ENCODE measurements at regions not wholly inside any gene's neighbourhood (a gene's known extent, or its start where the extent isn't known, plus 50 kb on each side); places are given as distances from the start of the nearest gene placed in this dataset.

DNA sequence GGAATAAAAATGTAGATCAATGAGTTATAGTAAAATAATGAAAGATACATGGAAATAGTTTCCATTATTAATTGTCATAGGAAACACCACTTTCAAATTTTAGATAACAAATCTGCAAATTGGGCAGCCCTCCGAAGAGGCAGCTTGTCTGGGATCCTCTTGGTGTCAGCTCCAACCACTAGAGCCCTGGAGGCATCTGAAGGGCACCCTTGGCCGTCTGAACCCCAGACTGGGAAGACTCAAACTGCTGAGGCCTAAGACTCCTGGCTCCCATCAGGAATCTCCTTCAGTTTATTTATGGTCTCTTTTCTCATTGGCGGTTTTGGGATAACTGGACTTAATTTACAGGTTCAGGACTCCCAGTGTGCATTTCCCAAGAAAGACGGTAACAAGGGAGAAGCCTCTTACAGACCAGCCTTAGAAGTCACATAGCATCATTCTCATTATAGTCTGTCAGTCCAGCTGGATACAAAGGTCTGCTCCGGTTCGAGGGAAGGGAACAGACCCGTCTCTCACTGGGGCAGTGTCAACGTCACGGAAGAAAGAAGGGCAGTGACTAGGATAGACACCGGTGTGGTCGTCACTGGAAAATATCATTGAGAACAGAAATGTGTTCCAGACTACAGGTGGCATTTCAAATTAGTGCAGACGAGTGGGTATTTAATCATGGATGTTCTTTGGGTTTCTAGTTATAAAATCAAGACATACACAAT lies 390.7 kb upstream of the NETO1 start:
- intact Hi-C loops (cut with DNase I): no loop called here
- Histone ChIP-seq H3K4me3 (no peak overlapping the region), H3K4me1 (no peaks in the 10 kb centered on the region), H3K27ac (no peak overlapping the region), H3K36me3 (no peaks in the 10 kb centered on the region), H3K9me3 (no peaks in the 10 kb centered on the region), H3K27me3 (ENCODE audit: low read depth) (no peaks in the 10 kb centered on the region)
- TF ChIP-seq, protein P1, sequence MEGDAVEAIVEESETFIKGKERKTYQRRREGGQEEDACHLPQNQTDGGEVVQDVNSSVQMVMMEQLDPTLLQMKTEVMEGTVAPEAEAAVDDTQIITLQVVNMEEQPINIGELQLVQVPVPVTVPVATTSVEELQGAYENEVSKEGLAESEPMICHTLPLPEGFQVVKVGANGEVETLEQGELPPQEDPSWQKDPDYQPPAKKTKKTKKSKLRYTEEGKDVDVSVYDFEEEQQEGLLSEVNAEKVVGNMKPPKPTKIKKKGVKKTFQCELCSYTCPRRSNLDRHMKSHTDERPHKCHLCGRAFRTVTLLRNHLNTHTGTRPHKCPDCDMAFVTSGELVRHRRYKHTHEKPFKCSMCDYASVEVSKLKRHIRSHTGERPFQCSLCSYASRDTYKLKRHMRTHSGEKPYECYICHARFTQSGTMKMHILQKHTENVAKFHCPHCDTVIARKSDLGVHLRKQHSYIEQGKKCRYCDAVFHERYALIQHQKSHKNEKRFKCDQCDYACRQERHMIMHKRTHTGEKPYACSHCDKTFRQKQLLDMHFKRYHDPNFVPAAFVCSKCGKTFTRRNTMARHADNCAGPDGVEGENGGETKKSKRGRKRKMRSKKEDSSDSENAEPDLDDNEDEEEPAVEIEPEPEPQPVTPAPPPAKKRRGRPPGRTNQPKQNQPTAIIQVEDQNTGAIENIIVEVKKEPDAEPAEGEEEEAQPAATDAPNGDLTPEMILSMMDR (IDR thresholded peaks at IDR 0.05): no peak
- DNase-seq: no peak
- ATAC-seq: no peak

DNA sequence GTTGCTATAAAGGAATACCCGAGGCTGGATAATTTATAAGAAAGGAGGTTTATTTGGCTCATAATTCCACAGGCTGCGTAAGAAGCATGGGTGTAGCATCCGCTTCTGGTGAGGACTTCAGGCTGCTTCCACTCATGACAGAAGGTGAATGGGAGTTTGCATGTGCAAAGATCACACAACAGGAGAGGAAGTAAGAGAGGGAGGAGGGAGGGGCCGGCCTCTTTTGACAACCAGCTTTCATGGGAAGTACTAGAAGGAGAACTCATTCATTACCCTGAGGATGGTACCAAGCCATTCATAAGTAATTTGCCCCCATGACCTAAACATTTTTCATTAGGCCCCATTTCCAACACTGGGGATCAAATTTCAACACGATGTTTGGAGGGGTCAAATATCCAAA lies 386.8 kb upstream of the NETO1 start:
- no peak for ATAC-seq
- Histone ChIP-seq H3K27me3 (ENCODE audit: low read depth) (no peaks in the 10 kb centered on the region), H3K4me3 (no peak overlapping the region), H3K4me1 (no peaks in the 10 kb centered on the region), H3K36me3 (no peaks in the 10 kb centered on the region), H3K27ac (no peak overlapping the region), H3K9me3 (no peaks in the 10 kb centered on the region)
- no peak for DNase-seq
- TF ChIP-seq, protein P1 (IDR thresholded peaks at IDR 0.05): no peak
- intact Hi-C loops (cut with DNase I): no loop called here

DNA sequence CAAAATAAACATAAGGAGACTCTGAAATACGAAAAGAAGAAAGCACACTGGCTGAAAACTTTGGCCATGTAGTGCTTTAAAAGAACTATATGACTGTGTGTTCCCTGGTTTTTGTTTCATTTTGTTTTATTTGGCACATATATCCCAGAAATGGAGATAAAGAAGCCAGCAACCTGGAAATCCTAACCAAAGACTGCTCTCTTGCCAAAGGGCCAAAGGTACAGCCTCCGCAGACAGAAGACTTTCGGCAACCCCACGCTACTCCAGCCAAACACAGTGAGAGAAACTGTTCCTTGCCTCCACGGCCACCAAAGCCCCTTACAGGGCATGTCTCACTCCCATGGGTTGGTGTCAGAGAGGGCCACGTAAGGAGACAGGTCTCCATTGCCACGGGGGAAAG lies 381.2 kb upstream of the NETO1 start:
- DNase-seq (no peak), ATAC-seq (no peak)
- Histone ChIP-seq H3K36me3 (no peaks in the 10 kb centered on the region), H3K27ac (no peak overlapping the region), H3K4me3 (no peak overlapping the region), H3K27me3 (ENCODE audit: low read depth) (no peaks in the 10 kb centered on the region), H3K9me3 (no peaks in the 10 kb centered on the region), H3K4me1 (no peaks in the 10 kb centered on the region)
- intact Hi-C loops (cut with DNase I): no loop called here
- TF ChIP-seq, protein P1 (IDR thresholded peaks at IDR 0.05): no peak

DNA sequence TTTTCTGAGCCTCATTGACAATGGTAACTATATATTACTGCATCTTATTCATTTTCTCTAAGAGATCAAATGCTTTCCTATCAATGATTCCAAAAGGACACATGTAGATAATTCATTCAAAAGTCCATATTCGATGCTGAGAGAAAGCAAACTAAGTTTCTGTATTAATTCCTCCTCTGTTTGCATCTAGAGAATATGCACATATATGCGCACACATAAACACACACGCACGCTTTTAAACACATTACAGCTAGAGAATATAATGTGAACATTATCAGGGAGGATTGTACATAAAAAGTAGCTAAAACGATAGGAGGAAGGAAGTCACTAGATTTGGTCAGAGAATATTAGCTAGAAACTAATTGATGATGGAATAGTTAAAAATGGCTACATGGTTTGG lies 379.0 kb upstream of the NETO1 start:
- no peaks in the 10 kb centered on the region for H3K9me3 ChIP-seq

DNA sequence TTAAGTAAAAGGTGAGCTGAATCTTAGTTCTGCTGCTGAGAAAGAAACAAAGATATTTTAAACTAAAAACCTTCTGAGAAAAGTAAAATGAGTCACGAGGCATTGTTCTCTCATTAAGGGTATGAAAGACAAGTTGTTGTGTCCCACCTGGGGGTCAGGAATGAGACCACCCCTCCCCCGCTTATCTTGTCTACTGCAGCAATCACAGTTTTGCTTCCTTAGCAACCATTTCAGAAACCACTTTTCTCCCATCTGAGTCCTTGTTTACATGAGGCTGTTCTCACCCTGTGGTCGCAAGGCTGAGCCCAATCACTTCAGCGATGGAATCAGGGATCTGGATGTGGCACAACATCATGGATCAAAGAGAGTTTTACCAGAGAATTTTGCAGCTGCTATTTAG lies 377.6 kb upstream of the NETO1 start:
- no peaks in the 10 kb centered on the region for H3K27me3 ChIP-seq (ENCODE audit: low read depth)
- no peaks in the 10 kb centered on the region for H3K9me3 ChIP-seq
- TF ChIP-seq, protein P1 (IDR thresholded peaks at IDR 0.05): no peak
- no peak overlapping the region for H3K4me3 ChIP-seq
- H3K27ac ChIP-seq: no peak overlapping the region
- ATAC-seq (no peak), DNase-seq (no peak)
- no peaks in the 10 kb centered on the region for H3K4me1 ChIP-seq
- intact Hi-C loops (cut with DNase I): no loop called here
- H3K36me3 ChIP-seq: no peaks in the 10 kb centered on the region

More for the DNA sequence above, 379.0 kb upstream of the NETO1 start:
- DNase-seq: no peak
- H3K4me1 ChIP-seq: no peaks in the 10 kb centered on the region
- no peaks in the 10 kb centered on the region for H3K36me3 ChIP-seq
- H3K4me3 ChIP-seq: no peak overlapping the region
- no peak for ATAC-seq
- H3K27me3 ChIP-seq (ENCODE audit: low read depth): no peaks in the 10 kb centered on the region
- intact Hi-C loops (cut with DNase I): no loop called here
- TF ChIP-seq, protein P1 (IDR thresholded peaks at IDR 0.05): no peak
- no peak overlapping the region for H3K27ac ChIP-seq
